Activated CD8-positive, alpha-beta T cell treated with anti-CD3 and anti-CD28 coated beads for 36 hours (primary cell): ENCODE measurements at regions not wholly inside any gene's neighbourhood (a gene's known extent, or its start where the extent isn't known, plus 50 kb on each side); places are given as distances from the start of the nearest gene placed in this dataset.

Source experiments
- ATAC-seq: fragments of 200-7000 bp; cut with Tn5 transposase; one replicate; pipeline ENCODE4 v1.10.0; 2021; ENCODE audit warnings: mild to moderate bottlenecking, moderate library complexity
- CTCF ChIA-PET: fragments of 350-600 bp; sonication (Branson Sonifier 250); formaldehyde crosslinking; loops from one replicate; lab custom pipeline; 2021; ENCODE audit warnings: antibody characterized with exemption; lab: Charles Lee
- POLR2A ChIA-PET: fragments of 350-600 bp; sonication (Branson Sonifier 250); formaldehyde crosslinking; loops from one replicate; lab custom pipeline; 2021; ENCODE audit warnings: antibody characterized with exemption; lab: Charles Lee
- DNase-seq: peaks from one replicate; pipeline ENCODE4 v3.0.0-alpha.2; 2020
- H3K27ac Mint-ChIP-seq: one replicate; pipeline ENCODE4 v1.8.0; 2021; ENCODE audit warnings: mild to moderate bottlenecking, mixed read lengths
- H3K27me3 Mint-ChIP-seq: one replicate; pipeline ENCODE4 v1.8.0; 2021; ENCODE audit warnings: mixed read lengths
- H3K36me3 Mint-ChIP-seq: one replicate; pipeline ENCODE4 v1.8.0; 2021; ENCODE audit warnings: low read depth, mixed read lengths
- H3K4me1 Mint-ChIP-seq: one replicate; pipeline ENCODE4 v1.8.0; 2021; ENCODE audit warnings: low read depth, mixed read lengths
- H3K4me3 Mint-ChIP-seq: one replicate; pipeline ENCODE4 v1.8.0; 2021; ENCODE audit warnings: mild to moderate bottlenecking, moderate library complexity, mixed read lengths
- H3K9me3 Mint-ChIP-seq: one replicate; pipeline ENCODE4 v1.8.0; 2021; ENCODE audit warnings: mixed read lengths
- CTCF ChIP-seq: fragments of 200-600 bp; IDR thresholded peaks from one replicate; pipeline ENCODE4 v1.8.0; 2022; ENCODE audit warnings: antibody characterized with exemption, mild to moderate bottlenecking
- intact Hi-C: fragments of 100-400 bp; cut with micrococcal nuclease; formaldehyde crosslinking; loops from one replicate; pipeline ENCODE4 v1.10.0; 2022

- DNase-seq = no peak
- Mint-ChIP-seq H3K27ac (no peak overlapping the region), H3K9me3 (no peaks in the 10 kb centered on the region), H3K36me3 (no peaks in the 10 kb centered on the region), H3K27me3 (no peaks in the 10 kb centered on the region), H3K4me3 (no peak overlapping the region), H3K4me1 (no peaks in the 10 kb centered on the region)
- ATAC-seq = no peak
- no peak for TF ChIP-seq CTCF
- intact Hi-C loops = no loop called here
- ChIA-PET CTCF (no interaction called here), POLR2A (interaction anchor here (0.7 kb wide), 1 partner anchor 17 kb away, joined by 3 read pairs; no protein-coding TSS in a partner anchor)
These were observed 79.7 kb upstream of the PBX1 start for GRCh38 chr1:164479242-164479641.

- Mint-ChIP-seq H3K27me3 (no peaks in the 10 kb centered on the region), H3K36me3 (no peaks in the 10 kb centered on the region), H3K27ac (no peak overlapping the region), H3K4me1 (no peaks in the 10 kb centered on the region), H3K9me3 (peaks cover 2% of the 10 kb centered on the region), H3K4me3 (no peak overlapping the region)
- ChIA-PET CTCF (no interaction called here), POLR2A (no interaction called here)
- intact Hi-C loops = no loop called here
- TF ChIP-seq CTCF = no peak
- no peak for DNase-seq
- ATAC-seq = no peak
These were observed 78.6 kb upstream of the PBX1 start for GRCh38 chr1:164480285-164480907.

- ChIA-PET CTCF (no interaction called here), POLR2A (interaction anchor here (0.8 kb wide), 1 partner anchor 17 kb away, joined by 3 read pairs; no protein-coding TSS in a partner anchor)
- DNase-seq = no peak
- H3K4me3 Mint-ChIP-seq = no peak overlapping the region
- H3K9me3 Mint-ChIP-seq = peaks cover 2% of the 10 kb centered on the region
- intact Hi-C loops = no loop called here
- no peak overlapping the region for H3K27ac Mint-ChIP-seq
- no peak for TF ChIP-seq CTCF
- H3K27me3 Mint-ChIP-seq = no peaks in the 10 kb centered on the region
- no peaks in the 10 kb centered on the region for H3K36me3 Mint-ChIP-seq
- no peaks in the 10 kb centered on the region for H3K4me1 Mint-ChIP-seq
- no peak for ATAC-seq
These were observed 63.1 kb upstream of the PBX1 start for GRCh38 chr1:164495905-164496304.

- H3K27ac Mint-ChIP-seq = no peak overlapping the region
- CTCF ChIA-PET = no interaction called here
- DNase-seq = no peak
- ATAC-seq = no peak
- no peaks in the 10 kb centered on the region for H3K4me1 Mint-ChIP-seq
- H3K27me3 Mint-ChIP-seq = no peaks in the 10 kb centered on the region
- POLR2A ChIA-PET = no interaction called here
- TF ChIP-seq CTCF = no peak
- intact Hi-C loops = no loop called here
- no peak overlapping the region for H3K4me3 Mint-ChIP-seq
- H3K36me3 Mint-ChIP-seq = no peaks in the 10 kb centered on the region
- H3K9me3 Mint-ChIP-seq = peaks cover 10% of the 10 kb centered on the region
These were observed 60.2 kb upstream of the PBX1 start for GRCh38 chr1:164498792-164499191.

- Mint-ChIP-seq H3K27me3 (no peaks in the 10 kb centered on the region), H3K36me3 (no peaks in the 10 kb centered on the region), H3K27ac (no peak overlapping the region), H3K4me1 (no peaks in the 10 kb centered on the region), H3K4me3 (no peak overlapping the region), H3K9me3 (peaks cover 9% of the 10 kb centered on the region)
- POLR2A ChIA-PET = no interaction called here
- CTCF ChIA-PET = no interaction called here
- DNase-seq (no peak), ATAC-seq (no peak)
- TF ChIP-seq CTCF = no peak
- intact Hi-C loops = no loop called here
These were observed 54.2 kb upstream of the PBX1 start for GRCh38 chr1:164504749-164505148.
